ENCODE measurements at regions not wholly inside any gene's neighbourhood (a gene's known extent, or its start where the extent isn't known, plus 50 kb on each side); places are given as distances from the start of the nearest gene placed in this dataset.

DNA sequence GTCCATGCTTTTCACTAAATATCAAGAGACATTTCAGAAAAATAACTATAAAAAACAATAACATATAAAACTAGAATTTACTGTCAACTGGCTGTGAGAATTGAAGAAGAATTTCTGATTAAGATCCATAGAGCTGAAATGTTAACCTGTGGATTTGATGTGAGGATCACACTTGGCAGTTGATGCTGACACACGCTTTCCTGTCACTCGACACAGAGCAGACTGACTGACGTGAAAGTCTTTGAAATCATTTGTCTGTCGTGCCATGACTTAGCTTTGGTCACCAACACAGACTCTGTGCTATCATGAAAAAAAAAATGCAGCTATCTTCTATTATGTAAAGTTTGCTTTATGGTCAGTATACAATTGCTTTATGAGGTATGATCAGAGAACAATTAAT lies 706.0 kb upstream of the ZP4 start:
- H3K4me1 ChIP-seq, result no peaks in the 10 kb centered on the region
- DNase-seq (ENCODE audit: low read depth in 1 of 2, low spot score in 1 of 2) (no peak), ATAC-seq (no peak), FAIRE-seq (no peak)
- H3K4me2 ChIP-seq, result no peak overlapping the region
- TF ChIP-seq, protein P1, sequence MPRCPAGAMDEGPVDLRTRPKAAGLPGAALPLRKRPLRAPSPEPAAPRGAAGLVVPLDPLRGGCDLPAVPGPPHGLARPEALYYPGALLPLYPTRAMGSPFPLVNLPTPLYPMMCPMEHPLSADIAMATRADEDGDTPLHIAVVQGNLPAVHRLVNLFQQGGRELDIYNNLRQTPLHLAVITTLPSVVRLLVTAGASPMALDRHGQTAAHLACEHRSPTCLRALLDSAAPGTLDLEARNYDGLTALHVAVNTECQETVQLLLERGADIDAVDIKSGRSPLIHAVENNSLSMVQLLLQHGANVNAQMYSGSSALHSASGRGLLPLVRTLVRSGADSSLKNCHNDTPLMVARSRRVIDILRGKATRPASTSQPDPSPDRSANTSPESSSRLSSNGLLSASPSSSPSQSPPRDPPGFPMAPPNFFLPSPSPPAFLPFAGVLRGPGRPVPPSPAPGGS (IDR thresholded peaks at IDR 0.05), result no peak
- TF ChIP-seq POLR2A (IDR thresholded peaks at IDR 0.05; ENCODE audit: low read length) (no peak), KDM1A (IDR thresholded peaks at IDR 0.05; ENCODE audit: low read depth) (no peak), RNF2 (IDR thresholded peaks at IDR 0.05; ENCODE audit: borderline replicate concordance, low read depth) (no peak), FOSB (CRISPR knock-in tag; IDR thresholded peaks at IDR 0.05) (no peak), CBX2 (IDR thresholded peaks at IDR 0.05; ENCODE audit: borderline replicate concordance, low read depth) (no peak), NFE2L2 (conservative IDR thresholded peaks at IDR 0.05; ENCODE audit: low read length) (no peak), JUNB (IDR thresholded peaks at IDR 0.05) (no peak), BHLHE40 (IDR thresholded peaks at IDR 0.05; ENCODE audit: low read depth, low read length) (no peak), CHD4 (IDR thresholded peaks at IDR 0.05; ENCODE audit: borderline replicate concordance) (no peak), MAZ (IDR thresholded peaks at IDR 0.05; ENCODE audit: borderline replicate concordance, low read depth, low read length) (no peak), JUN (IDR thresholded peaks at IDR 0.05) (no peak), RFX5 (IDR thresholded peaks at IDR 0.05) (no peak), KDM5A (IDR thresholded peaks at IDR 0.05) (no peak), NPAS2 (CRISPR knock-in tag; IDR thresholded peaks at IDR 0.05; ENCODE audit: borderline replicate concordance) (no peak)
- TF ChIP-seq, protein P2, sequence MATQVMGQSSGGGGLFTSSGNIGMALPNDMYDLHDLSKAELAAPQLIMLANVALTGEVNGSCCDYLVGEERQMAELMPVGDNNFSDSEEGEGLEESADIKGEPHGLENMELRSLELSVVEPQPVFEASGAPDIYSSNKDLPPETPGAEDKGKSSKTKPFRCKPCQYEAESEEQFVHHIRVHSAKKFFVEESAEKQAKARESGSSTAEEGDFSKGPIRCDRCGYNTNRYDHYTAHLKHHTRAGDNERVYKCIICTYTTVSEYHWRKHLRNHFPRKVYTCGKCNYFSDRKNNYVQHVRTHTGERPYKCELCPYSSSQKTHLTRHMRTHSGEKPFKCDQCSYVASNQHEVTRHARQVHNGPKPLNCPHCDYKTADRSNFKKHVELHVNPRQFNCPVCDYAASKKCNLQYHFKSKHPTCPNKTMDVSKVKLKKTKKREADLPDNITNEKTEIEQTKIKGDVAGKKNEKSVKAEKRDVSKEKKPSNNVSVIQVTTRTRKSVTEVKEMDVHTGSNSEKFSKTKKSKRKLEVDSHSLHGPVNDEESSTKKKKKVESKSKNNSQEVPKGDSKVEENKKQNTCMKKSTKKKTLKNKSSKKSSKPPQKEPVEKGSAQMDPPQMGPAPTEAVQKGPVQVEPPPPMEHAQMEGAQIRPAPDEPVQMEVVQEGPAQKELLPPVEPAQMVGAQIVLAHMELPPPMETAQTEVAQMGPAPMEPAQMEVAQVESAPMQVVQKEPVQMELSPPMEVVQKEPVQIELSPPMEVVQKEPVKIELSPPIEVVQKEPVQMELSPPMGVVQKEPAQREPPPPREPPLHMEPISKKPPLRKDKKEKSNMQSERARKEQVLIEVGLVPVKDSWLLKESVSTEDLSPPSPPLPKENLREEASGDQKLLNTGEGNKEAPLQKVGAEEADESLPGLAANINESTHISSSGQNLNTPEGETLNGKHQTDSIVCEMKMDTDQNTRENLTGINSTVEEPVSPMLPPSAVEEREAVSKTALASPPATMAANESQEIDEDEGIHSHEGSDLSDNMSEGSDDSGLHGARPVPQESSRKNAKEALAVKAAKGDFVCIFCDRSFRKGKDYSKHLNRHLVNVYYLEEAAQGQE (IDR thresholded peaks at IDR 0.05), result no peak
- TF ChIP-seq, protein P3, sequence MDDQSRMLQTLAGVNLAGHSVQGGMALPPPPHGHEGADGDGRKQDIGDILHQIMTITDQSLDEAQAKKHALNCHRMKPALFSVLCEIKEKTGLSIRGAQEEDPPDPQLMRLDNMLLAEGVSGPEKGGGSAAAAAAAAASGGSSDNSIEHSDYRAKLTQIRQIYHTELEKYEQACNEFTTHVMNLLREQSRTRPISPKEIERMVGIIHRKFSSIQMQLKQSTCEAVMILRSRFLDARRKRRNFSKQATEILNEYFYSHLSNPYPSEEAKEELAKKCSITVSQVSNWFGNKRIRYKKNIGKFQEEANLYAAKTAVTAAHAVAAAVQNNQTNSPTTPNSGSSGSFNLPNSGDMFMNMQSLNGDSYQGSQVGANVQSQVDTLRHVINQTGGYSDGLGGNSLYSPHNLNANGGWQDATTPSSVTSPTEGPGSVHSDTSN (IDR thresholded peaks at IDR 0.05), result no peak
- TF ChIP-seq, protein P4, sequence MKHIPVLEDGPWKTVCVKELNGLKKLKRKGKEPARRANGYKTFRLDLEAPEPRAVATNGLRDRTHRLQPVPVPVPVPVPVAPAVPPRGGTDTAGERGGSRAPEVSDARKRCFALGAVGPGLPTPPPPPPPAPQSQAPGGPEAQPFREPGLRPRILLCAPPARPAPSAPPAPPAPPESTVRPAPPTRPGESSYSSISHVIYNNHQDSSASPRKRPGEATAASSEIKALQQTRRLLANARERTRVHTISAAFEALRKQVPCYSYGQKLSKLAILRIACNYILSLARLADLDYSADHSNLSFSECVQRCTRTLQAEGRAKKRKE (CRISPR knock-in tag; IDR thresholded peaks at IDR 0.05; ENCODE audit: low read depth), result no peak
- TF ChIP-seq, protein P5, sequence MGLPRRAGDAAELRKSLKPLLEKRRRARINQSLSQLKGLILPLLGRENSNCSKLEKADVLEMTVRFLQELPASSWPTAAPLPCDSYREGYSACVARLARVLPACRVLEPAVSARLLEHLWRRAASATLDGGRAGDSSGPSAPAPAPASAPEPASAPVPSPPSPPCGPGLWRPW (IDR thresholded peaks at IDR 0.05), result no peak
- TF ChIP-seq, protein P6, sequence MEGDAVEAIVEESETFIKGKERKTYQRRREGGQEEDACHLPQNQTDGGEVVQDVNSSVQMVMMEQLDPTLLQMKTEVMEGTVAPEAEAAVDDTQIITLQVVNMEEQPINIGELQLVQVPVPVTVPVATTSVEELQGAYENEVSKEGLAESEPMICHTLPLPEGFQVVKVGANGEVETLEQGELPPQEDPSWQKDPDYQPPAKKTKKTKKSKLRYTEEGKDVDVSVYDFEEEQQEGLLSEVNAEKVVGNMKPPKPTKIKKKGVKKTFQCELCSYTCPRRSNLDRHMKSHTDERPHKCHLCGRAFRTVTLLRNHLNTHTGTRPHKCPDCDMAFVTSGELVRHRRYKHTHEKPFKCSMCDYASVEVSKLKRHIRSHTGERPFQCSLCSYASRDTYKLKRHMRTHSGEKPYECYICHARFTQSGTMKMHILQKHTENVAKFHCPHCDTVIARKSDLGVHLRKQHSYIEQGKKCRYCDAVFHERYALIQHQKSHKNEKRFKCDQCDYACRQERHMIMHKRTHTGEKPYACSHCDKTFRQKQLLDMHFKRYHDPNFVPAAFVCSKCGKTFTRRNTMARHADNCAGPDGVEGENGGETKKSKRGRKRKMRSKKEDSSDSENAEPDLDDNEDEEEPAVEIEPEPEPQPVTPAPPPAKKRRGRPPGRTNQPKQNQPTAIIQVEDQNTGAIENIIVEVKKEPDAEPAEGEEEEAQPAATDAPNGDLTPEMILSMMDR (IDR thresholded peaks at IDR 0.05), result no peak
- no peak overlapping the region for H3K4me3 ChIP-seq
- H3K27ac ChIP-seq, result no peak overlapping the region
- 20% methylated on average over 4 of the region's 4 CpGs for WGBS (ENCODE audit: missing lambda C conversion rate)
- CTCF ChIA-PET, result no interaction called here
- POLR2A ChIA-PET, result no interaction called here
- no peaks in the 10 kb centered on the region for H3K9me3 ChIP-seq
